Neural cell (in vitro differentiated cells): ENCODE measurements at regions not wholly inside any gene's neighbourhood (a gene's known extent, or its start where the extent isn't known, plus 50 kb on each side); places are given as distances from the start of the nearest gene placed in this dataset.

Experiments
- H2AFZ ChIP-seq: fragments of 200-600, 300-800 bp; sonication (generic), shearing (Covaris generic); 2 replicates; pipeline ENCODE4 v1.6.0; 2014; ENCODE audit warnings: low read depth, mild to moderate bottlenecking, antibody characterized with exemption, low read length, moderate library complexity
- H3F3A ChIP-seq: fragments of 200-600 bp; shearing (Covaris generic); 2 replicates; pipeline ENCODE4 v1.6.1; 2016; ENCODE audit warnings: mild to moderate bottlenecking, moderate library complexity, mixed read lengths, antibody characterized with exemption, low read length; ENCODE audit not compliant: insufficient read depth, poor library complexity, severe bottlenecking
- H3K27ac ChIP-seq: fragments of 200-600, 300-800 bp; sonication (generic), shearing (Covaris generic); 2 replicates; pipeline ENCODE4 v1.5.1; 2014; ENCODE audit warnings: mild to moderate bottlenecking, low read length, moderate library complexity
- H3K27me3 ChIP-seq: fragments of 300-800, 200-600 bp; sonication (generic), shearing (Covaris generic); 2 replicates; pipeline ENCODE4 v1.6.0; 2014; ENCODE audit warnings: mild to moderate bottlenecking, low read depth, low read length, moderate library complexity; ENCODE audit not compliant: insufficient read depth
- H3K36me3 ChIP-seq: fragments of 300-800, 200-600 bp; sonication (generic), shearing (Covaris generic); 2 replicates; pipeline ENCODE4 v1.5.1; 2014; ENCODE audit warnings: mild to moderate bottlenecking, antibody characterized with exemption, low read length, moderate library complexity; ENCODE audit not compliant: insufficient read depth
- H3K4me2 ChIP-seq: fragments of 300-800, 200-600 bp; sonication (generic), shearing (Covaris generic); 2 replicates; pipeline ENCODE4 v1.6.0; 2014; ENCODE audit warnings: mild to moderate bottlenecking, low read length
- H3K4me3 ChIP-seq: fragments of 300-800, 200-600 bp; sonication (generic), shearing (Covaris generic); 2 replicates; pipeline ENCODE4 v1.5.1; 2014; ENCODE audit warnings: mild to moderate bottlenecking, low read length, moderate library complexity
- H3K79me2 ChIP-seq: fragments of 200-600 bp; shearing (Covaris generic); replicated peaks from 2 replicates; pipeline ENCODE4 v1.6.0; 2014; ENCODE audit warnings: mild to moderate bottlenecking, low read length, moderate library complexity; ENCODE audit not compliant: insufficient read depth
- H3K9ac ChIP-seq: fragments of 300-800, 200-600 bp; sonication (generic), shearing (Covaris generic); 2 replicates; pipeline ENCODE4 v1.6.1; 2016; ENCODE audit warnings: mild to moderate bottlenecking, low read length, mixed read lengths
- H3K9me2 ChIP-seq: fragments of 200-600 bp; shearing (Covaris generic); 2 replicates; pipeline ENCODE4 v1.6.1; 2016; ENCODE audit warnings: mild to moderate bottlenecking, low read length, mixed read lengths; ENCODE audit not compliant: insufficient read depth
- H3K9me3 ChIP-seq: fragments of 200-600, 300-800 bp; sonication (generic), shearing (Covaris generic); 2 replicates; pipeline ENCODE4 v1.6.1; 2016; ENCODE audit warnings: mild to moderate bottlenecking, mixed run types, low read length, moderate library complexity, mixed read lengths
- H4K20me1 ChIP-seq: fragments of 200-600 bp; shearing (Covaris generic); 2 replicates; pipeline ENCODE4 v1.6.1; 2016; ENCODE audit warnings: mild to moderate bottlenecking, mixed run types; ENCODE audit not compliant: insufficient read depth
- EP300 ChIP-seq: fragments of 450-650 bp; conservative IDR thresholded peaks from 2 replicates; pipeline ENCODE4 v1.6.1; 2014; ENCODE audit warnings: antibody characterized with exemption, mild to moderate bottlenecking, moderate library complexity; ENCODE audit not compliant: poor library complexity, severe bottlenecking
- EZH2 ChIP-seq: fragments of 200-600, 300-800 bp; shearing (Covaris generic), sonication (generic); IDR thresholded peaks from 2 replicates; pipeline ENCODE4 v1.6.1; 2014; ENCODE audit warnings: antibody characterized with exemption, low read length, borderline replicate concordance, mild to moderate bottlenecking; ENCODE audit not compliant: insufficient read depth, poor library complexity, severe bottlenecking
- MXI1 ChIP-seq: fragments of 450-650 bp; conservative IDR thresholded peaks from 2 replicates; pipeline ENCODE4 v1.6.1; 2014; ENCODE audit warnings: antibody characterized with exemption, mild to moderate bottlenecking; ENCODE audit not compliant: poor library complexity, severe bottlenecking
- POLR2AphosphoS5 ChIP-seq: IDR thresholded peaks from 2 replicates; pipeline ENCODE4 v1.6.1; 2012
- RAD21 ChIP-seq: fragments of 450-650 bp; conservative IDR thresholded peaks from 2 replicates; pipeline ENCODE4 v1.6.1; 2014; ENCODE audit warnings: antibody characterized with exemption, mild to moderate bottlenecking, moderate library complexity
- SMC3 ChIP-seq: fragments of 450-650 bp; conservative IDR thresholded peaks from 2 replicates; pipeline ENCODE4 v1.6.1; 2014; ENCODE audit warnings: antibody characterized with exemption, mild to moderate bottlenecking, moderate library complexity; ENCODE audit not compliant: poor library complexity
- TAF1 ChIP-seq: IDR thresholded peaks from 2 replicates; pipeline ENCODE4 v1.6.1; 2012; ENCODE audit warnings: low read depth
- TF ChIP-seq, protein P1 (sequence below): IDR thresholded peaks from 2 replicates; pipeline ENCODE4 v1.6.1; 2012; ENCODE audit warnings: borderline replicate concordance
- TF ChIP-seq, protein P2 (sequence below): fragments of 450-650 bp; IDR thresholded peaks from 2 replicates; pipeline ENCODE4 v1.5.1; 2014; ENCODE audit warnings: antibody characterized with exemption, mild to moderate bottlenecking, moderate library complexity; ENCODE audit not compliant: poor library complexity, severe bottlenecking

DNA sequence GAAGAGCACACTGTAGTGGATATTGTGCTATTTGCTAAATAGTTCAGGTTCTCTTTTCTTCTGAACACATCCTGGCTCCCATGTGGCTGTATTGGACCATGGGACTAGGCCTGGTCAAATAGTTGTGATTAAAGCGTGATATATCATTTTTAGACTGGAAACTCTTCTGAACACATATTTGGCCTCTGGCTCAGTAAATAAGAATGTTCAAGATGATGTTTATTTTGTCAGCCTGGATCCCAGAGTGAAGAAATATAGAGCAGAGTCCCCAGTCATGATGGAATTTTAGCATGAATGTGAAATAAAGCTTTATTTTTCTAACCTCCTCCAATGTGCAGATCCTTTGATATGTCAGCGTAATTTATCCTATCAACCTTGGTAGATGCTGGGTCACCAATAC lies 542.6 kb downstream of the ADGRL2 start:
- H3K36me3 ChIP-seq = no peaks in the 10 kb centered on the region
- H4K20me1 ChIP-seq = no peaks in the 10 kb centered on the region
- no peak overlapping the region for H3K4me3 ChIP-seq
- H3K9me2 ChIP-seq = no peaks in the 10 kb centered on the region
- no peak overlapping the region for H3K9ac ChIP-seq
- no peaks in the 10 kb centered on the region for H3K79me2 ChIP-seq
- TF ChIP-seq SMC3 (no peak), TAF1 (no peak), MXI1 (no peak), POLR2AphosphoS5 (no peak), EP300 (no peak), RAD21 (no peak), EZH2 (no peak)
- TF ChIP-seq, protein P1, sequence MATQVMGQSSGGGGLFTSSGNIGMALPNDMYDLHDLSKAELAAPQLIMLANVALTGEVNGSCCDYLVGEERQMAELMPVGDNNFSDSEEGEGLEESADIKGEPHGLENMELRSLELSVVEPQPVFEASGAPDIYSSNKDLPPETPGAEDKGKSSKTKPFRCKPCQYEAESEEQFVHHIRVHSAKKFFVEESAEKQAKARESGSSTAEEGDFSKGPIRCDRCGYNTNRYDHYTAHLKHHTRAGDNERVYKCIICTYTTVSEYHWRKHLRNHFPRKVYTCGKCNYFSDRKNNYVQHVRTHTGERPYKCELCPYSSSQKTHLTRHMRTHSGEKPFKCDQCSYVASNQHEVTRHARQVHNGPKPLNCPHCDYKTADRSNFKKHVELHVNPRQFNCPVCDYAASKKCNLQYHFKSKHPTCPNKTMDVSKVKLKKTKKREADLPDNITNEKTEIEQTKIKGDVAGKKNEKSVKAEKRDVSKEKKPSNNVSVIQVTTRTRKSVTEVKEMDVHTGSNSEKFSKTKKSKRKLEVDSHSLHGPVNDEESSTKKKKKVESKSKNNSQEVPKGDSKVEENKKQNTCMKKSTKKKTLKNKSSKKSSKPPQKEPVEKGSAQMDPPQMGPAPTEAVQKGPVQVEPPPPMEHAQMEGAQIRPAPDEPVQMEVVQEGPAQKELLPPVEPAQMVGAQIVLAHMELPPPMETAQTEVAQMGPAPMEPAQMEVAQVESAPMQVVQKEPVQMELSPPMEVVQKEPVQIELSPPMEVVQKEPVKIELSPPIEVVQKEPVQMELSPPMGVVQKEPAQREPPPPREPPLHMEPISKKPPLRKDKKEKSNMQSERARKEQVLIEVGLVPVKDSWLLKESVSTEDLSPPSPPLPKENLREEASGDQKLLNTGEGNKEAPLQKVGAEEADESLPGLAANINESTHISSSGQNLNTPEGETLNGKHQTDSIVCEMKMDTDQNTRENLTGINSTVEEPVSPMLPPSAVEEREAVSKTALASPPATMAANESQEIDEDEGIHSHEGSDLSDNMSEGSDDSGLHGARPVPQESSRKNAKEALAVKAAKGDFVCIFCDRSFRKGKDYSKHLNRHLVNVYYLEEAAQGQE = no peak
- TF ChIP-seq, protein P2, sequence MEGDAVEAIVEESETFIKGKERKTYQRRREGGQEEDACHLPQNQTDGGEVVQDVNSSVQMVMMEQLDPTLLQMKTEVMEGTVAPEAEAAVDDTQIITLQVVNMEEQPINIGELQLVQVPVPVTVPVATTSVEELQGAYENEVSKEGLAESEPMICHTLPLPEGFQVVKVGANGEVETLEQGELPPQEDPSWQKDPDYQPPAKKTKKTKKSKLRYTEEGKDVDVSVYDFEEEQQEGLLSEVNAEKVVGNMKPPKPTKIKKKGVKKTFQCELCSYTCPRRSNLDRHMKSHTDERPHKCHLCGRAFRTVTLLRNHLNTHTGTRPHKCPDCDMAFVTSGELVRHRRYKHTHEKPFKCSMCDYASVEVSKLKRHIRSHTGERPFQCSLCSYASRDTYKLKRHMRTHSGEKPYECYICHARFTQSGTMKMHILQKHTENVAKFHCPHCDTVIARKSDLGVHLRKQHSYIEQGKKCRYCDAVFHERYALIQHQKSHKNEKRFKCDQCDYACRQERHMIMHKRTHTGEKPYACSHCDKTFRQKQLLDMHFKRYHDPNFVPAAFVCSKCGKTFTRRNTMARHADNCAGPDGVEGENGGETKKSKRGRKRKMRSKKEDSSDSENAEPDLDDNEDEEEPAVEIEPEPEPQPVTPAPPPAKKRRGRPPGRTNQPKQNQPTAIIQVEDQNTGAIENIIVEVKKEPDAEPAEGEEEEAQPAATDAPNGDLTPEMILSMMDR = no peak
- no peak overlapping the region for H3K27ac ChIP-seq
- no peak overlapping the region for H3K4me2 ChIP-seq
- H3K27me3 ChIP-seq = no peaks in the 10 kb centered on the region
- no peaks in the 10 kb centered on the region for H3F3A ChIP-seq
- H2AFZ ChIP-seq = no peak overlapping the region
- H3K9me3 ChIP-seq = no peaks in the 10 kb centered on the region

DNA sequence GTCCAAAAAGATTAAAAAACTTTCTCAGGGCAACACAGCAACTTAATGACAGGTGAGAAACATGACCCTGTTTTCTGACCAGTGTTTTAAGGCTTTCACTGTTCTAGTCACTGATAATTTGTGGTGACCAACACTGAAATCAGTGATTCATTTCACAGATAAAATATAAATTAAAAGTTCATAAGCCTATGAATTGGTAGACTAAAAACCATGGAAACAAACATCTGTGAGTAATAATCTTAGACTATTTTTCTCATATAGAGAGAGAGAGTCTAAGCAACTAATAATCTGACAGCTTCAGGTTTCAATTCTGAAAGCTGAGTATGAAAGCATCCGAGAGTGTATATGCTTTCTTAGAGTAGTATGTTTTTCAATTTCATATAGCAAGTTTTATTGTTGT lies 536.9 kb downstream of the ADGRL2 start:
- H3K36me3 ChIP-seq = no peaks in the 10 kb centered on the region
- no peaks in the 10 kb centered on the region for H3K79me2 ChIP-seq
- no peak overlapping the region for H2AFZ ChIP-seq
- H3K27me3 ChIP-seq = no peaks in the 10 kb centered on the region
- no peaks in the 10 kb centered on the region for H3F3A ChIP-seq
- H3K4me2 ChIP-seq = no peak overlapping the region
- H3K27ac ChIP-seq = no peak overlapping the region
- H3K9me2 ChIP-seq = no peaks in the 10 kb centered on the region
- TF ChIP-seq, protein P1 = no peak
- TF ChIP-seq EZH2 = no peak
- TF ChIP-seq TAF1 = no peak
- no peak overlapping the region for H3K9ac ChIP-seq
- no peaks in the 10 kb centered on the region for H3K9me3 ChIP-seq
- no peak overlapping the region for H3K4me3 ChIP-seq
- H4K20me1 ChIP-seq = no peaks in the 10 kb centered on the region
